Body of pancreas (tissue), 4 donors: ENCODE measurements at regions not wholly inside any gene's neighbourhood (a gene's known extent, or its start where the extent isn't known, plus 50 kb on each side); places are given as distances from the start of the nearest gene placed in this dataset.

Experiments used
- ATAC-seq: fragments of 150-250 bp; one replicate; pipeline ENCODE4 v1.9.1; 2016
- DNase-seq, 4 donors: peaks; one replicate each; pipeline ENCODE4 v3.0.0-alpha.2; 2019
- H3K27ac ChIP-seq, 4 donors: fragments of 200-600 bp; sonication (generic); 1 replicate in 3 of 4; 2 replicates in 1 of 4; pipeline versions ENCODE4 v1.5.1 to v1.6.1; 2016 to 2019; ENCODE audit warnings: mild to moderate bottlenecking in 1 of 4, mixed read lengths in 1 of 4, moderate library complexity in 1 of 4
- H3K27me3 ChIP-seq, 2 donors: fragments of 200-600 bp; sonication (generic); one replicate each; pipeline ENCODE4 v1.6.0; 2016; ENCODE audit warnings: mild to moderate bottlenecking in 1 of 2
- H3K36me3 ChIP-seq, 2 donors: fragments of 200-600 bp; sonication (generic); replicated peaks in 1 of 2; 2 replicates each; pipeline ENCODE4 v1.5.1; 2016; ENCODE audit warnings: low read depth in 2 of 2; ENCODE audit not compliant: insufficient read depth in 1 of 2
- H3K4me1 ChIP-seq: fragments of 200-600 bp; sonication (generic); one replicate; pipeline ENCODE4 v1.6.0; 2016
- H3K4me3 ChIP-seq, 2 donors: fragments of 200-600 bp; sonication (generic); 1 replicate in 1 of 2; 2 replicates in 1 of 2; pipeline ENCODE4 v1.5.1; 2016 to 2019
- H3K9me3 ChIP-seq, 3 donors: fragments of 200-600 bp; sonication (generic); 1 replicate in 2 of 3; 2 replicates in 1 of 3; pipeline ENCODE4 v1.5.1; 2016
- CTCF ChIP-seq, 7 experiments: fragments of 450-650 bp in 4 of 7; fragments of 200-600 bp in 3 of 7; sonication (generic) in 3 of 7; IDR thresholded peaks; one replicate each; pipeline ENCODE4 v1.5.1; 2016 to 2019; ENCODE audit warnings: antibody characterized with exemption in 7 of 7
- POLR2A ChIP-seq, 3 donors: fragments of 450-650 bp; IDR thresholded peaks; one replicate each; pipeline ENCODE4 v1.6.1; 2016; ENCODE audit warnings: antibody characterized with exemption in 3 of 3, mild to moderate bottlenecking in 2 of 3
- WGBS, 2 donors: methylation state at CpG; one replicate each; pipeline ENCODE4 v1.1.5; 2017; 5-methylcytosine and 5-hydroxymethylcytosine counted together
- intact Hi-C: fragments of 100-400 bp; cut with DNase I; formaldehyde crosslinking; loops from one replicate; pipeline ENCODE4 v1.15.1; 2023

DNA sequence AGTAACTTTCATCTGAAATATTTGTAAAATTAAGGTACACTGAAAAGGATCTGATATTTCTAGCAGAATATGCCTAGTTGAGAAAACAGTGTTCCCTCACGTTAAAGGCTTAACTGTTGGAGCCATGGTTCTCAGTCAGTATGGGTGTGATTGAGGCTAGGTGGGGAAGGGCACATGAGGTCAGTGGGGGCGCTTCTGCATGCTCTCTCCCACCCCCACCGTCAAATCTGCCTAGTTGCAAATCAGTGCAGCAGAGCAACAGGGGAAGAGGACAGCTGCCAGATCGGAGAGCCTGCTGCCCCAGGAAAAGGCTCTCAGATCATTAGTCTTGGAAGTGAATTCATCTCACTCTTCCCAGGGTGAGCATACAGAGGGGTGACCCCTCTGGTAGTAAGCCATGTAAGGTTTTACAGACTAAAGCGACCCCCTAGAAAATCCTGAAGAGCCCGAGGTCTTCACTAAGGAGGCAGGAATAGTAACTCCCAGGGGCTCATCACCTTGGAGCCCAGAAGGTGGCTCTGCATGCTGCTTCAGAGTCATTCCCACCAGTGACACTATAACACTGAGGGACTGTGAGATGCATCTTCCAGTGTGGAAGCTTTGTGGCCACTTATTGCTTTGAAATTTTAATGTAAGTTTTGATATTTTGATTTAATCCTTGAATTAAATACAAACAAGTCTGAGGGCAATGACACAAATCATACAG lies 83.1 kb upstream of the BARHL2 start:
- Histone ChIP-seq H3K4me1 (no peaks in the 10 kb centered on the region), H3K36me3 (no peaks in the 10 kb centered on the region), H3K4me3 (no peak overlapping the region), H3K9me3 (no peaks in the 10 kb centered on the region), H3K27me3 (no peaks in the 10 kb centered on the region), H3K27ac (no peak overlapping the region)
- WGBS, 2 donors, result 31 to 37% methylated on average over 6 of the region's 6 CpGs
- DNase-seq (no peak), ATAC-seq (no peak)
- intact Hi-C loops, result no loop called here
- TF ChIP-seq POLR2A (IDR thresholded peaks at IDR 0.05) (no peak), CTCF (IDR thresholded peaks at IDR 0.05) (no peak)

DNA sequence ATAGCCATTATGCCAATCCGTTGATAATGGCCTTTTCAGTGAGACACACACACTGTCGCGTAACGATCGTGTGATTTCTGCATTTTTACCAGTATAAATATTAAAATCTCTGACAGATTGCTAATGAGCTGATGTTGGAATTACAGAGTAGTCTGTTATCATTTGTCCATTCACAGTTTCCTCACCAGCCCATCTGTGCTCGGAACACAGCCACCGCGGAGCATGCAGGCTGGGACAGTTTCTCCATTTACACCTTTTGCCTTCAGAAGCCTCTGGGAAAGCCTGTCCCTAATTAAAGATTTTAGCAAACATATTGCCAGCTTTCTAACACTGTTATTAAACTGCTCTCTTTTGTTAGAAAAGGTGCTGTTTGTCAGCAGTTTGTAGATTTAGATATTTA lies 82.2 kb upstream of the BARHL2 start:
- Histone ChIP-seq H3K27me3 (no peaks in the 10 kb centered on the region), H3K4me1 (no peaks in the 10 kb centered on the region), H3K27ac (no peak overlapping the region), H3K36me3 (no peaks in the 10 kb centered on the region), H3K4me3 (no peak overlapping the region), H3K9me3 (no peaks in the 10 kb centered on the region)
- 83 to 87% methylated on average over 8 of the region's 8 CpGs for WGBS, 2 donors
- intact Hi-C loops, result no loop called here
- ATAC-seq (no peak), DNase-seq (no peak)
- TF ChIP-seq CTCF (IDR thresholded peaks at IDR 0.05) (no peak), POLR2A (IDR thresholded peaks at IDR 0.05) (no peak)

GRCh38 chr1:90798883-90799282 lies 81.8 kb upstream of the BARHL2 start:
- Histone ChIP-seq H3K27me3 (no peaks in the 10 kb centered on the region), H3K27ac (no peak overlapping the region), H3K4me3 (no peak overlapping the region), H3K4me1 (no peaks in the 10 kb centered on the region), H3K36me3 (no peaks in the 10 kb centered on the region), H3K9me3 (no peaks in the 10 kb centered on the region)
- no peak for TF ChIP-seq POLR2A (IDR thresholded peaks at IDR 0.05)
- no peak for DNase-seq
- intact Hi-C loops, result no loop called here
- no peak for ATAC-seq
- WGBS, 2 donors, result 32 to 44% methylated on average over 2 of the region's 2 CpGs

GRCh38 chr1:90798344-90798743 lies 81.2 kb upstream of the BARHL2 start:
- intact Hi-C loops, result no loop called here
- no peaks in the 10 kb centered on the region for H3K27me3 ChIP-seq
- no peaks in the 10 kb centered on the region for H3K9me3 ChIP-seq
- ATAC-seq (no peak), DNase-seq (no peak)
- H3K4me1 ChIP-seq, result no peaks in the 10 kb centered on the region
- no peaks in the 10 kb centered on the region for H3K36me3 ChIP-seq
- H3K27ac ChIP-seq, result no peak overlapping the region
- no peak overlapping the region for H3K4me3 ChIP-seq
- no peak for TF ChIP-seq CTCF (IDR thresholded peaks at IDR 0.05)
- no peak for TF ChIP-seq POLR2A (IDR thresholded peaks at IDR 0.05)
- WGBS, 2 donors, result 46 to 56% methylated on average over 1 of the region's 1 CpG

GRCh38 chr1:90795431-90795830 lies 78.3 kb upstream of the BARHL2 start:
- Histone ChIP-seq H3K36me3 (no peaks in the 10 kb centered on the region), H3K4me3 (no peak overlapping the region), H3K4me1 (no peaks in the 10 kb centered on the region), H3K27ac (no peak overlapping the region), H3K9me3 (no peaks in the 10 kb centered on the region), H3K27me3 (no peaks in the 10 kb centered on the region)
- intact Hi-C loops, result no loop called here
- DNase-seq (no peak), ATAC-seq (no peak)
- 79 to 93% methylated on average over 2 of the region's 2 CpGs for WGBS, 2 donors
- TF ChIP-seq CTCF (IDR thresholded peaks at IDR 0.05) (no peak), POLR2A (IDR thresholded peaks at IDR 0.05) (no peak)
